GM19372 (cell line): ENCODE measurements at regions not wholly inside any gene's neighbourhood (a gene's known extent, or its start where the extent isn't known, plus 50 kb on each side); places are given as distances from the start of the nearest gene placed in this dataset.
"Not testable (repeated sequence)": the region's sequence is repeated elsewhere in the genome, so short reads cannot be mapped to it uniquely, and the experiment has no call there.

ENCODE experiments used
- ATAC-seq: cut with Tn5 transposase; IDR thresholded peaks from one replicate; pipeline ENCODE4 v1.9.1; 2021; ENCODE audit warnings: mild to moderate bottlenecking, low read depth, moderate library complexity; ENCODE audit not compliant: unreplicated experiment

- no peak for ATAC-seq
These were observed 55.0 kb upstream of the PAK3 start for GRCh38 chrX:111041018-111041462.

- no peak for ATAC-seq
These were observed 55.5 kb upstream of the PAK3 start for GRCh38 chrX:111040377-111041017.

GRCh38 chrX:111039606-111040005, 56.4 kb upstream of the PAK3 start:
- ATAC-seq, result no peak

DNA sequence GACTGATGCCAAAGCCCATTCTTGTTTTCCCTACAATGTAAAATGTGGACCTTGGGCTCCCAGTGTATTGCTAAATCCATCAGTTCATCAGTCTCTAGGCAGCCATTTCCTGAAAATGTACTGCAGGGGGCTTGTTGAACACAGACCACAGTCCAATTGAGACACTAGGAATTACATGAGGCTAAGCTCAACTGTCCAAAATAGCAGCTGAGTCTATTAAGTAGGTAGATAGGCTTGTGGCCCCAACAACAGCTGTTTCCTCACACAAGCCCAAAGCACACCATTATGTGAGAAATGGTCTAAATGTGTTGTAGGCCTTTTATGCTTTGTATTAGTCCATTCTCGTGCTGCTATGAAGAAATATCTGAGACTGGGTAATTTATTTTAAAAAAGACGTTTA, 60.0 kb upstream of the PAK3 start:
- ATAC-seq, result no peak

DNA sequence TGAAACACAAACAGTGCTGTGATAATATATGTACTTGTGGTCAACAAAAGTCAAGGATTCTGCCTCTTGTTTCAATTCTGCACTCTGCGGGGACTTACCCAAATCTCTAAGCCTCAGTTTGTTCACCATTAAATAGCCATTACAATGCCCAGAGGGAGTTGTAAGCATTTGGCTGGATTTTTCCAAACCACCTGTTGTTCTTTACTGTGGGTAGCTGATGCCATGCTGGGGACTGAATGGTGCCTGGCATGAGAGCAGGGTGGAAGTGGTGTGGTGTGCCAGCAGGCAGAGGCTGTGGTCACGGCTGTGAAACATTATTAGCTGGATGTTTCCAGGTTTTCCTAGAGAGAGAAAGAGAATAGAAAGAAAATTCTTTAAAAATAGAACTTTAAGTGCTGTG, 60.7 kb upstream of the PAK3 start:
- ATAC-seq, result no peak

DNA sequence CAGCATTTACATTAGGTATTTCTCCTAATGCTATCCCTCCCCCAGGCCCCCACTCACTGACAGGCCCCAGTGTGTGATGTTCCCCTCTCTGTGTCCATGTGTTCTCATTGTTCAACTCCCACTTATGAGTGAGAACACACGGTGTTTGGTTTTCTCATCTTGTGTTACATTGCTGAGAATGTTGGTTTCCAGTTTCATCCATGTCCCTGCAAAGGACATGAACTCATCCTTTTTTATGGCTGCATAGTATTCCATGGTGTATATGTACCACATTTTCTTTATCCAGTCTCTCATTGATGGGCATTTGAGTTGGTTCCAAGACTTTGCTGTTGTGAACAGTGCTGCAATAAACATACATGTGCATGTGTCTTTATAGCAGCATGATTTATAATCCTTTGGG, 73.0 kb upstream of the PAK3 start:
- not testable (repeated sequence) for ATAC-seq

GRCh38 chrX:111020283-111020682, 75.7 kb upstream of the PAK3 start:
- no peak for ATAC-seq

GRCh38 chrX:111013778-111014455, 82.1 kb upstream of the PAK3 start:
- ATAC-seq, result no peak

- ATAC-seq, result no peak
These were observed 85.9 kb upstream of the PAK3 start for GRCh38 chrX:111010111-111010510.

- ATAC-seq, result no peak
These were observed 86.7 kb upstream of the PAK3 start for GRCh38 chrX:111009256-111009655.

DNA sequence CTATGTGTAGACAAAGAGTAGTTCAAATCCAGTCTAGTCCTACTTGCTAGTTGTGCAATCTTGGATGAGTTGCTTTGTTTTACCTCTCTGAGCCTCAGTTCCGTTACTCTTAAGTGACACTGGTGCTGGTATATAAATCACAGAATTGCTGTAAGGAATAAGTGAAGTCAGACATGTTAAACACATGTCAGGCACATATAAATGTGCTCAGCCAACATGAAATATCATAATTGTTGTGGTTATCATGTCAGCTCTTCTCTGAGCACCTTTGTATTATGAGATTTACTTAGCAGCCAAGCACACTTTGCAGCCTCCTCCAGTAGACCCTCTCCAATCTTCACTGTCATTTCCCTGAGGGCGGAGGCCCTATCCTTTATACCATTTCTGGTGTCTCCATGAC, 87.9 kb upstream of the PAK3 start:
- no peak for ATAC-seq

GRCh38 chrX:111007238-111007637, 88.8 kb upstream of the PAK3 start:
- no peak for ATAC-seq

GRCh38 chrX:111006116-111006515, 89.9 kb upstream of the PAK3 start:
- no peak for ATAC-seq

GRCh38 chrX:111005166-111005565, 90.8 kb upstream of the PAK3 start:
- ATAC-seq, result no peak

- ATAC-seq, result no peak
These were observed 92.9 kb upstream of the PAK3 start for GRCh38 chrX:111003118-111003517.

- ATAC-seq, result no peak
These were observed 103.4 kb upstream of the PAK3 start for GRCh38 chrX:110992611-110993010.

DNA sequence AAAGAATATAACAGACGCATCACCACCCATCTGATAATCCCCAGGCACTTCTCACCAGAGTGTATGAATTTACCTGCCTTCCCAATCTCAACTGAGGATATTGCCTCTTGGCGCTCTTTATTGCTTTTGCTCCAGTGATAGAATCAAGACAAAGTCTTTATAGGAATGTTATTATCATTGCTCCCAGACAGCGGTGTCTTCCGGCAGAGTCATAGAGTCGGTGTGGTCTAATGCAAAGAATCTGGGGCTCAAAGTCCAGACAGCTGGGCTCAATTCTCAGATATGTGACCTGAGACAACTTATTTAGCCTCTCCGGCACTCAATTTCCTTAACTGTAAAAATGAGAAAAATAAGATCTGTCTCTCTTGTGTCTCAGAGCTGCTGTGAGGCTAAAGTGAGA, 106.1 kb upstream of the PAK3 start:
- ATAC-seq, result no peak

GRCh38 chrX:110989447-110989846, 106.5 kb upstream of the PAK3 start:
- no peak for ATAC-seq

- no peak for ATAC-seq
These were observed 108.7 kb upstream of the PAK3 start for GRCh38 chrX:110987292-110987691.

- no peak for ATAC-seq
These were observed 110.5 kb upstream of the PAK3 start for GRCh38 chrX:110985470-110985869.

DNA sequence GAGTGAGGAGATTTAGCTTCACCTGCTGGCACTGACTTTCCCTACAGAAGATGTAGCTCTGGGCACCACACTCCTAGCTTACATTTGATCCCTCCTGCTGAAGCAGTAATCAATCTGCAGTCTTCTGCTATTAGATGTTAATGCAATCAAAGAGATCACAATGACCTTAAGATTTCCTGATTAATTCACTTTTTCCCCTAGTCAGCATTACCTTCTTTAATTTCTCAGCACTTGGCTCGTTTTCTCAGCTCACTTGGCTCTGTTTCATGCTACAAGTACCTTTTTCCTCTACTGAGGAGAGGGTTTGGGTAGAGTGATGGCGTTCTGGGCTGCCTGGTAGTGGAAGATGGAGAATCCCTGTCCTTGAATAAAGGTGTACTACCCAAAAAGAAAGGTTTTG, 113.0 kb upstream of the PAK3 start:
- no peak for ATAC-seq

- no peak for ATAC-seq
These were observed 129.2 kb upstream of the PAK3 start for GRCh38 chrX:110966839-110967238.
